ENCODE measurements at regions not wholly inside any gene's neighbourhood (a gene's known extent, or its start where the extent isn't known, plus 50 kb on each side); places are given as distances from the start of the nearest gene placed in this dataset.
A peak's percentile ranks its signal among the peaks of the same experiment; 100 is the strongest.

- H3K23ac ChIP-seq (ENCODE audit: low read length): no peak overlapping the region
- H3K27me3 ChIP-seq (ENCODE audit: insufficient read depth, low read length, poor library complexity): no peaks in the 10 kb centered on the region
- no peak overlapping the region for H3K4me2 ChIP-seq (ENCODE audit: low read length)
- H3K4ac ChIP-seq (ENCODE audit: low read depth, low read length): no peak overlapping the region
- H2BK120ac ChIP-seq (ENCODE audit: low read depth, low read length): no peak overlapping the region
- no peaks in the 10 kb centered on the region for H3K4me1 ChIP-seq (ENCODE audit: control insufficient read depth, low read depth, low read length)
- H3K56ac ChIP-seq (ENCODE audit: low read length): no peak overlapping the region
- no peak overlapping the region for H2BK15ac ChIP-seq (replicated peaks; ENCODE audit: low read depth)
- no peak overlapping the region for H3K4me3 ChIP-seq (ENCODE audit: low read length)
- no peak overlapping the region for H3K18ac ChIP-seq (ENCODE audit: low read length)
- no peak overlapping the region for H2BK5ac ChIP-seq (ENCODE audit: low read length)
- no peak overlapping the region for H3K27ac ChIP-seq (ENCODE audit: low read depth, low read length)
- H3K36me3 ChIP-seq (ENCODE audit: control insufficient read depth, insufficient read depth, low read length): no peaks in the 10 kb centered on the region
- no peaks in the 10 kb centered on the region for H3K79me2 ChIP-seq (ENCODE audit: control insufficient read depth, insufficient read depth, low read length)
- no peak overlapping the region for H4K8ac ChIP-seq (ENCODE audit: low read depth, low read length)
- H4K5ac ChIP-seq (ENCODE audit: low read length): no peak overlapping the region
- DNase-seq: no peak
- no peaks in the 10 kb centered on the region for H3K79me1 ChIP-seq (ENCODE audit: low read length)
- H3K9ac ChIP-seq (ENCODE audit: low read length): no peak overlapping the region
- no peak overlapping the region for H2AK5ac ChIP-seq (ENCODE audit: low read length)
These were observed 409.2 kb upstream of the DPP6 start for GRCh38 chr7:153642989-153643388.

DNA sequence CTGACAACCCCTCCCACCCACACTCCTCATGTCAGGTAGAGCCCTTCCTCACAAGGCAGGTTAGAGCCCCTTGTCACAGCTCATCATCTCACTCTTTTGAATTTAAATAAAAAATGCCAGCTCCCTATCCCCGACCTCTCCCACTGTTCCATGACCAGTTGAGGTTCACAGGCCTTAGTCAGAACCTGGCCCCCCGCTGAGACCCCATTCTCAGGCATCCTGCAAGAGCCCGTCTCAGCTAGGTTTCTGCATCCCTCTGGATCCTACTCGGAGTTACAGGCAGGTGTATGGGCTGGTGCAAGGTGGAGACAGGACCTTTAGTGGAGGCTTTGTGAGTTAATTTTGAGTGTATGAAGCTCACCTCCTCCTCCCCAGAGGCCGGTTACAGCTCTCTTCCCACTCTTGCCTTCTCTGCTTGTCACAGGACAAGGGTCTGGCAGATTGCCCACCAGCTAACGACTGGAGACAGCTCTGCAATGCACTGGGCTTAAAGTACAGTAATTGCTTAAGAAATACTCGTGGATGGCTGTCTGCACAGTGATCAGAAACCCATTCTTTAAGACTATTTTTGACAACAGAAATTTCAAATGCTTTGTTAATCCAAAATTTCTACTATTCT is 394.9 kb upstream of the DPP6 start:
- no peak overlapping the region for H3K23ac ChIP-seq (ENCODE audit: low read length)
- no peak overlapping the region for H3K18ac ChIP-seq (ENCODE audit: low read length)
- H3K4me1 ChIP-seq (ENCODE audit: control insufficient read depth, low read depth, low read length): no peaks in the 10 kb centered on the region
- H3K56ac ChIP-seq (ENCODE audit: low read length): no peak overlapping the region
- H4K8ac ChIP-seq (ENCODE audit: low read depth, low read length): no peak overlapping the region
- H3K4me3 ChIP-seq (ENCODE audit: low read length): no peak overlapping the region
- no peak overlapping the region for H3K4me2 ChIP-seq (ENCODE audit: low read length)
- WGBS (ENCODE audit: extremely low coverage, insufficient coverage, low lambda C conversion rate): no CpG with 5 or more reads among the region's 7 CpGs
- H2BK5ac ChIP-seq (ENCODE audit: low read length): no peak overlapping the region
- no peaks in the 10 kb centered on the region for H3K36me3 ChIP-seq (ENCODE audit: control insufficient read depth, insufficient read depth, low read length)
- H2BK15ac ChIP-seq (replicated peaks; ENCODE audit: low read depth): no peak overlapping the region
- peak; percentile 25 for DNase-seq
- no peak overlapping the region for H2BK120ac ChIP-seq (ENCODE audit: low read depth, low read length)
- H3K4ac ChIP-seq (ENCODE audit: low read depth, low read length): no peak overlapping the region
- H3K79me1 ChIP-seq (ENCODE audit: low read length): no peaks in the 10 kb centered on the region
- no peaks in the 10 kb centered on the region for H3K27me3 ChIP-seq (ENCODE audit: insufficient read depth, low read length, poor library complexity)
- no peak overlapping the region for H3K9ac ChIP-seq (ENCODE audit: low read length)
- H4K5ac ChIP-seq (ENCODE audit: low read length): no peak overlapping the region
- H3K27ac ChIP-seq (ENCODE audit: low read depth, low read length): no peak overlapping the region
- no peak overlapping the region for H2AK5ac ChIP-seq (ENCODE audit: low read length)
- no peaks in the 10 kb centered on the region for H3K79me2 ChIP-seq (ENCODE audit: control insufficient read depth, insufficient read depth, low read length)

DNA sequence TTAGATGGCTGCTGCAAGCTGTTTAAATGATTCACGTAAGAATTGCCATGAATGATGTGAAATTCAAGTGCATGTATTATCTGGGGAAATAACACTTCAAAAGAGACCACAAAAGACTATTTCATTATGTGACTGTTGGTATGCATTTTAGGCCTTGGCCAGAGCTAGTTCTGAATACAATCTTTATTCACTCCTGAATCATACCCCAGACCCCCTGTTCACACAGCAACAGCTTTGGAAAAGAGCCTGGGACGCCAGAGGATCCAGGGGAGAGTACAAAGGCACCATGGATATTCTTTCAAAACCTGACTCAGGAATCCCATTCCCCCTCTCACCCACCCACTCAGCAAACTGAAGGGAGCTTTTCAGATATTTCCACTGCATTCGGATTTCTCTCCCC is 377.1 kb upstream of the DPP6 start:
- Histone ChIP-seq H4K5ac (ENCODE audit: low read length) (no peak overlapping the region), H3K18ac (ENCODE audit: low read length) (no peak overlapping the region), H3K4ac (ENCODE audit: low read depth, low read length) (no peak overlapping the region), H3K9ac (ENCODE audit: low read length) (no peak overlapping the region), H3K79me2 (ENCODE audit: control insufficient read depth, insufficient read depth, low read length) (no peaks in the 10 kb centered on the region), H2BK15ac (replicated peaks; ENCODE audit: low read depth) (no peak overlapping the region), H3K23ac (ENCODE audit: low read length) (no peak overlapping the region), H3K27ac (ENCODE audit: low read depth, low read length) (no peak overlapping the region), H3K4me2 (ENCODE audit: low read length) (no peak overlapping the region), H3K4me3 (ENCODE audit: low read length) (no peak overlapping the region), H4K8ac (ENCODE audit: low read depth, low read length) (no peak overlapping the region), H3K79me1 (ENCODE audit: low read length) (no peaks in the 10 kb centered on the region), H2AK5ac (ENCODE audit: low read length) (no peak overlapping the region), H3K56ac (ENCODE audit: low read length) (no peak overlapping the region), H3K27me3 (ENCODE audit: insufficient read depth, low read length, poor library complexity) (no peaks in the 10 kb centered on the region), H3K36me3 (ENCODE audit: control insufficient read depth, insufficient read depth, low read length) (no peaks in the 10 kb centered on the region), H3K4me1 (ENCODE audit: control insufficient read depth, low read depth, low read length) (no peaks in the 10 kb centered on the region), H2BK5ac (ENCODE audit: low read length) (no peak overlapping the region), H2BK120ac (ENCODE audit: low read depth, low read length) (no peak overlapping the region)
- no CpG with 5 or more reads among the region's 3 CpGs for WGBS (ENCODE audit: extremely low coverage, insufficient coverage, low lambda C conversion rate)
- no peak for DNase-seq

- Histone ChIP-seq H3K4me3 (ENCODE audit: low read length) (no peak overlapping the region), H3K18ac (ENCODE audit: low read length) (no peak overlapping the region), H3K27ac (ENCODE audit: low read depth, low read length) (no peak overlapping the region), H3K4me2 (ENCODE audit: low read length) (no peak overlapping the region), H3K79me2 (ENCODE audit: control insufficient read depth, insufficient read depth, low read length) (no peaks in the 10 kb centered on the region), H3K56ac (ENCODE audit: low read length) (no peak overlapping the region), H3K23ac (ENCODE audit: low read length) (no peak overlapping the region), H2AK5ac (ENCODE audit: low read length) (no peak overlapping the region), H3K79me1 (ENCODE audit: low read length) (no peaks in the 10 kb centered on the region), H3K27me3 (ENCODE audit: insufficient read depth, low read length, poor library complexity) (no peaks in the 10 kb centered on the region), H3K9ac (ENCODE audit: low read length) (no peak overlapping the region), H2BK120ac (ENCODE audit: low read depth, low read length) (no peak overlapping the region), H3K36me3 (ENCODE audit: control insufficient read depth, insufficient read depth, low read length) (no peaks in the 10 kb centered on the region), H4K8ac (ENCODE audit: low read depth, low read length) (no peak overlapping the region), H2BK15ac (replicated peaks; ENCODE audit: low read depth) (no peak overlapping the region), H4K5ac (ENCODE audit: low read length) (no peak overlapping the region), H2BK5ac (ENCODE audit: low read length) (no peak overlapping the region), H3K4ac (ENCODE audit: low read depth, low read length) (no peak overlapping the region), H3K4me1 (ENCODE audit: control insufficient read depth, low read depth, low read length) (no peaks in the 10 kb centered on the region)
- WGBS (ENCODE audit: extremely low coverage, insufficient coverage, low lambda C conversion rate): no CpG with 5 or more reads among the region's 3 CpGs
- DNase-seq: peak; percentile 62
These were observed 369.6 kb upstream of the DPP6 start for GRCh38 chr7:153682628-153683027.

GRCh38 chr7:153696242-153696641 is 356.0 kb upstream of the DPP6 start:
- H2AK5ac ChIP-seq (ENCODE audit: low read length): no peak overlapping the region
- H3K23ac ChIP-seq (ENCODE audit: low read length): no peak overlapping the region
- no peak overlapping the region for H2BK15ac ChIP-seq (replicated peaks; ENCODE audit: low read depth)
- H3K36me3 ChIP-seq (ENCODE audit: control insufficient read depth, insufficient read depth, low read length): no peaks in the 10 kb centered on the region
- no CpG with 5 or more reads among the region's 12 CpGs for WGBS (ENCODE audit: extremely low coverage, insufficient coverage, low lambda C conversion rate)
- H4K5ac ChIP-seq (ENCODE audit: low read length): no peak overlapping the region
- H3K9ac ChIP-seq (ENCODE audit: low read length): no peak overlapping the region
- no peaks in the 10 kb centered on the region for H3K4me1 ChIP-seq (ENCODE audit: control insufficient read depth, low read depth, low read length)
- no peak overlapping the region for H3K18ac ChIP-seq (ENCODE audit: low read length)
- no peaks in the 10 kb centered on the region for H3K79me2 ChIP-seq (ENCODE audit: control insufficient read depth, insufficient read depth, low read length)
- H3K4ac ChIP-seq (ENCODE audit: low read depth, low read length): no peak overlapping the region
- H3K27me3 ChIP-seq (ENCODE audit: insufficient read depth, low read length, poor library complexity): no peaks in the 10 kb centered on the region
- H3K56ac ChIP-seq (ENCODE audit: low read length): no peak overlapping the region
- no peak overlapping the region for H2BK5ac ChIP-seq (ENCODE audit: low read length)
- no peak overlapping the region for H3K4me3 ChIP-seq (ENCODE audit: low read length)
- H4K8ac ChIP-seq (ENCODE audit: low read depth, low read length): no peak overlapping the region
- H3K4me2 ChIP-seq (ENCODE audit: low read length): no peak overlapping the region
- H3K79me1 ChIP-seq (ENCODE audit: low read length): no peaks in the 10 kb centered on the region
- no peak overlapping the region for H3K27ac ChIP-seq (ENCODE audit: low read depth, low read length)
- DNase-seq: peak; percentile 27
- H2BK120ac ChIP-seq (ENCODE audit: low read depth, low read length): no peak overlapping the region

DNA sequence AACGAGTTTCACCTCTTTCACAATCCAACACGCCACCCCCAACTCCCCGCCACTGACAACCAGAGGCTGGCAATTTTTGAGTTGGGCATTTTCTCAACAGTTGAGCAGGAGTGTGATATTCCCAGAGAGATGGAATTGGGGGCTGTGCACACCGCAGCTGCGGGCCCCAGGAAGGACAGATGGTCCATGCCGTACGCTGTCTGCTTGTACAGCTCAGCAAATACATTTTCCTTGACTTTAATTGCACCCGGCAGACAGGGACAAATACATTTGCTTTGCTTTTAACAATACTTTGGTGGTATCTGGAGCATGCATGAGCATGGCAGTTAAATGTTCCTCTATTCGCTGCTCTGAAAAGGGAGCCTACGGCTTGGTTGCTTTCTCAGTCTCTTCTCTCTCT is 354.2 kb upstream of the DPP6 start:
- Histone ChIP-seq H3K4me2 (ENCODE audit: low read length) (no peak overlapping the region), H2BK120ac (ENCODE audit: low read depth, low read length) (no peak overlapping the region), H3K27me3 (ENCODE audit: insufficient read depth, low read length, poor library complexity) (no peaks in the 10 kb centered on the region), H3K18ac (ENCODE audit: low read length) (no peak overlapping the region), H3K79me1 (ENCODE audit: low read length) (no peaks in the 10 kb centered on the region), H3K9ac (ENCODE audit: low read length) (no peak overlapping the region), H3K27ac (ENCODE audit: low read depth, low read length) (no peak overlapping the region), H4K8ac (ENCODE audit: low read depth, low read length) (no peak overlapping the region), H3K56ac (ENCODE audit: low read length) (no peak overlapping the region), H2BK5ac (ENCODE audit: low read length) (no peak overlapping the region), H3K4me3 (ENCODE audit: low read length) (no peak overlapping the region), H3K4me1 (ENCODE audit: control insufficient read depth, low read depth, low read length) (no peaks in the 10 kb centered on the region), H2AK5ac (ENCODE audit: low read length) (no peak overlapping the region), H4K5ac (ENCODE audit: low read length) (no peak overlapping the region), H3K4ac (ENCODE audit: low read depth, low read length) (no peak overlapping the region), H3K36me3 (ENCODE audit: control insufficient read depth, insufficient read depth, low read length) (no peaks in the 10 kb centered on the region), H3K79me2 (ENCODE audit: control insufficient read depth, insufficient read depth, low read length) (no peaks in the 10 kb centered on the region), H2BK15ac (replicated peaks; ENCODE audit: low read depth) (no peak overlapping the region), H3K23ac (ENCODE audit: low read length) (no peak overlapping the region)
- no peak for DNase-seq
- no CpG with 5 or more reads among the region's 10 CpGs for WGBS (ENCODE audit: extremely low coverage, insufficient coverage, low lambda C conversion rate)

Measured in mesendoderm (in vitro differentiated cells).